Ramos (cell line): ENCODE measurements at regions not wholly inside any gene's neighbourhood (a gene's known extent, or its start where the extent isn't known, plus 50 kb on each side); places are given as distances from the start of the nearest gene placed in this dataset.
"Not testable (repeated sequence)": the region's sequence is repeated elsewhere in the genome, so short reads cannot be mapped to it uniquely, and the experiment has no call there.

ENCODE experiments used
- in situ Hi-C: fragments of 300-500 bp; cut with MboI; formaldehyde crosslinking; loops from one replicate; pipeline ENCODE4 v1.14.3; 2022; ENCODE audit warnings: low sequenced_read_pairs; ENCODE audit not compliant: unreplicated experiment

DNA sequence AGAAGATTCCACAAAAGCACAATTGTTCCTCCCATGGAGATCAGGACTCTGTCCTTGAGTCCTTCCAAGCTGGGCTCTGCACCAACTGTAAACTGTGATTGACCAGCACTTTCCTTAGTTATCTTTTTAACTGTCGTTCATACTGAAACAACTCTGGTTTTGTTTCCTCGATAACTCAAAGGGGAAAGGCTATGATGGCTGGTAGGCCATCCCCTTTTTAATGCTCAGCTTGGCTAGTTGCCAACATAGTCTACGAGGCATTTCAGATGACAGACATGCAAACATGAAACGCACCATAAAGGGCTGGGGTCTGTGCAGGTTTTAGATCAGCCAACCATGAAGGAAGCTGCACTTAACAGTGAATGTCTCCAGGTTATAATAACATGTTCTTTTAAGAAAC, 497.1 kb upstream of the ARID1B start:
- in situ Hi-C loops, result loop anchor here (25.0 kb wide), 1 partner anchor 407 kb away; no protein-coding TSS in a partner anchor

DNA sequence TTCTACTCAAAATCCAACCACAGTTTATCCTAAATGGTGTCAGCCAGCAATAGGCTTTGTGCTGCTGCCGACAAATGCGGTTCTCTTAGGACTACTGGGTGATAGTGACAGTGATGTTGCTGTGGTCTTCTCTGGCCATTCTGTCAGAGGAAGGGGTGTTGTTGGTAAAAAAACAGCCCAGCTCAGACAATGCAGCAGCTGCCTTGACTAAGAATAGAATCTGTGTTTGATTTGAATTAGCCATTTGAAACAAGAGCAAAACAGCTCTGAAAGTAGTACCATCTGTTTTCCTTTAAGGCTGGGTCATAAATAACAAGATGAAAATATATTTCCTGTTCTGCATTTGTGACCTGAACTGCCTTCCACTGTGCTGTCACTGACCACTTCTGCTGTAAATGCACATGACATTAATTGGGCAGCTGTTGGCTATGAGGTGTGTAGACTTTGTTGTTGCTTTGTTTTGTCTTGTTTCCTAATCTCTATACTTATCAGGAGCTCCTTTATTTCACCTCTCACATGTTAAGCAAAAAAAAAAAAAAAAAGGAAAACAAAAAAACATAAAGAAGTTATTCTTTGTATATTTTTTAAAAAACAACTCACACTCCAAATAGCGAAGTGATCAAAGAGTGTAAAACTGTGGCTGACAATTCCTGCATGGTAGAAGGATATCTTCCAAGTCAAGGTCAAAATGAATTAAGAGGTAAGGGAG, 497.8 kb upstream of the ARID1B start:
- in situ Hi-C loops, result loop anchor here (25.0 kb wide), 1 partner anchor 408 kb away; no protein-coding TSS in a partner anchor

DNA sequence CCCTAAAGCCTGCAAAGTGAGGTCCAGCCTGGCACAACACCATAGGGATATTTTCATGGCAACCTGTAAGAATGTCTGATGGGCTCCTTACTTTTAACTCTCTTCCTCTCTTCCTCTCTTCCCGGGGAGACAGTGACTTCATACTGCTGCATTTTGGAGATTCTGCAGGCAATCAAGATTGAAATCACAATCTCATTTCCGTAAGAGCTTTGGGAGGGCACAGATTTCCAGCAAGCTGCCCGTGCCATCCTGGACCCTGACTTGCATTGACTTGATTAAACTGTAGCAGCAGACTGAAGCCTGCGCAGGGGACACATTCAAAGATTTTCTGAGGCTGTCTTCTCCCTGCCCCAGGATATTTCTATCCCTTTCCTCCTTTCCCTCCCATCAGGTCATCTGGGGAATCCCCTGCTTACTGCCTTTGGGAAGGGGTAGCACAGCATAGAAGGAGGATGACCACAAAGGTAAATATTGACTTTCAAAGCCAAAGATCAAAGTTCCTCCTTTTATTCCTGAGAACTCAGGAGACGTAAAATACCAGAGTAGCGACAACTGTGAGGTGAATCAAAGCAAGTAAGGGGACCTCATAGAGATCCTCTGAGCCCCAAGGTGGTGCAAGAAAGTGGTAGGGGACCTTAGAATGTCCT, 504.0 kb upstream of the ARID1B start:
- in situ Hi-C loops, result no loop called here

DNA sequence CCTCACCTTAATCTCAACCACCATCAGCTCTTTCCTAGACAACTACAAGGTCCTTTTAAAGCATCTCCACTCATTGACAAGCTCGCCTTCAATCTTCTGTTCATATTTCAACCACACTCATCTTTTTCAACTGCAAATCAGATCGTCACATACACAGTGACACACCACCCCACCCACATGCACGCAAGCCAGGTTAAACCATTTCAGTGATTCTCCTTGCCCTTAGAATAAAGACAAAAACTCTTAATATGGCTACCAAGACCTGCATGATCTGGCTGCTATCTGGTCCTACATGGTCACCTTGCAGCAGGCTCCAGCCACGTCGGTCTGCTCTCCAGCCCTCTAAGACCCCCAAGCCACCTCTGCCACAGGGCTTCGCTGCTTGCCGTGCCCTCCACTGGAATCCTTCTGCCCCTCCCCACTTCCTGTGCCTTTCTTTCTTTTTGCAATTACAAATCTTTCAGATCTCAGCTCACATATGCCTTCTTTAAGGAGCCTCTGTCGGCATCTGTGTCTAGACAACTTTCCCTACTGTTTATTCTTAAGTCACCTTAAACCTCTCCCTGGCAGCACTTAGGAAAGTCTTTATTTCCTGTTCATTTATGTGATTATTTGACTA, 507.3 kb upstream of the ARID1B start:
- in situ Hi-C loops, result no loop called here

DNA sequence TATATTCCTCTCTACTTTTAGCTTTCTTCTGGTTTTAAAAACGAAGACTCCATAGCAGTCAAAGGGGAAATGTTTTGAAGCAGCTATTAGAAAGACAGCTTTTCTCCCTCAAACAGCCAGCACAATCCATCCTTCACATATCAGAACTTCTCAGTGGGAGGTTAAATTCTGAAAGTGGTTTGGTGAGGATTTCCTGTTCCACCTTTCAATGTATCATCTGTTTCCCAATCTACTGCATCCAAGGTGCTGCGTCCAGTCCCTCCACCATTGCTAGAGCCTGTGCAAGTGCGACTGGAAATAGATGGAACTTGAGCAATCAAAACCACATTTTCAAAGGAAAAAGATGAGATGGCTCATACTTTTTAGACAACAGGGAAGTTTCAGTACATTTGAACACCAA, 508.3 kb upstream of the ARID1B start:
- in situ Hi-C loops, result no loop called here

DNA sequence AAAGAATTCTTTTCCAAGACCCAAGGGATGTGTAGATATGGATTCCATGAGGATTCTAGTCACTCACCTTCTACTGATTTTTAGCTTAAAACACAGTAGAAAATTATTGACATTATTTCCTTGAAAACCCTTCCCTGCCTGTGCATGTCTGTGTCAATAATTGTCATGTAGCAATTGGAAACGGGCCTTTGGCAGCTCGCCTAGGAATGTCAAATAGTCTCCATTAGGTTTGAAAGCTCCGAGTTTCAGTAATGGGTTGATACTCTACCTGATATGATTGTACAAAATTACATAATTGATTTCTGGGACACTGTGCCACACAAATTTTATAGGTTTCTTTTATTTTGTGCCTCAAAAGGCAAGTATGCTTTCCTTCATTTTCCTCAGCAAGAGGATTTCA, 515.2 kb upstream of the ARID1B start:
- in situ Hi-C loops, result no loop called here

DNA sequence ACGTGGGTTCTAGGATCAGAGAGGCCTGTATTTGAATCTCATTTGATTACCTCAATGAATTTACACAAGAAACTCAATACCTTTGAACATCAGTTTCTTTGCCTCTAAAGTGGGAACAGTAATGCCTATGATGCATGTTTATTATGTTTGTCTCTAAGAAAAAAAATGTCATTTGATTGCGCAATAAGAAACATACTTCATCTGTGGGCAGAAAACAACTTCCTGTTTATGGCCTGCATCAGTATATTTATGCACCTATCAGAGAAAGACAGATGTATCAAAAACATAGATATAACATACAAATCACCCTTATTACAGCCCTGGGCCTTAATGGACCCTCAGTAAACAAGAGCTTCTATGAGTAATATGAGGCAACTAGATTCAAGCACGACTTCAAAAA, 516.4 kb upstream of the ARID1B start:
- in situ Hi-C loops, result no loop called here

DNA sequence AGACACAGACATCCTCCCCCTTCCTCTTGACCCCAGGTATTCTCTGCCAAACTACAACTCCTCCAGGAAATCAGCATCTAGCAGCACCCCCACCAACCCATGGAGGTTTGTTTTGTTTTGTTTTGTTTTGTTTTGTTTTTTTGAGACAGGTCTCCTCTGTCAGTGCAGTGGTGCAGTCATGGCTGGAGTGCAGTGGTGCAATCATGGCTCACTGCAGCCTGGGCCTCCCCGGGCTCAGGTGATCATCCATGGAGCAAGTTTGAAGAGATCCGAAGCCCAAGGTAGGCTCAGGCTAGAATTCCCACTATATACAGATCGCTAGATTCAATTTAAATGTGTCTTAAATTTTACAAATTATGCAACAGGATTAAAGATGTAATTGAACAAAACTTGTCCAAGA, 518.2 kb upstream of the ARID1B start:
- in situ Hi-C loops, result no loop called here

DNA sequence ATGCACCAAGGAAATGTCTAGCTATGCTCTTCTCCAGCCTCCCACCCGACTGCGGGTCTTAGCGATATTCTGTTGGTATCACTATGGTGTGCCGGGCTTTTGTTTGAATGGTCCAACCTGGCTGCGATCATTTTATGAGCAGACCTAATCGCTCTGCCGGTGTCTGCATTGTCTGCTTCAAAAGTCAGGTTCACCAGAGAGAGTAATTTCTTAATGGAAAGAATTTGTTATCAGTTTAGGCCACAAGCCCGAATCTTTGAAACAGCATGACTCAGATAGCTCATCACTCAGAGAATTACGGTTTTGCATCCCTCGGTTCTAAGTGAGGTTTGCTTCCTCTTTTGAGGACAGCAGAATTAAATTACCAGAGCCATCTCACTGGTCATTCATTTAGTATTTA, 521.0 kb upstream of the ARID1B start:
- in situ Hi-C loops, result no loop called here

DNA sequence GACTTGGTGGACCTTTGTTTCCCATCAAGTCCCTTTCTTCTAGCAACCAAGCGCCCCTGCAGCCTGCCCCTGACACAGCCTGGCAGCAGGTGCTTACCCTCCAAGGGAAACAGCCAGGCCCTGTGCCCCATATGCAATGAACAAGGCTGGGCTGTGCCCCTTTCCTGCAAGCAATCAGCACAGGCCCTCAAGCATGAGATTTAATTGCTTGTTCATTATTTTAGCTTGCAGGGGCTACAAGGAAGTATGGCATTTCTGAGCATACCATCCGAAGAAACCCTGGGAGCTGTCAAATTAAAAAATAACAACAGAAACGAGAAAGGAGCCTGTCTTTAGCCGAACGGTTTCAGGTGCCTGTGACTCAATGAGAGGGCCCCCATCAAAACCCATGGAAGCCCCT, 522.9 kb upstream of the ARID1B start:
- in situ Hi-C loops, result no loop called here

DNA sequence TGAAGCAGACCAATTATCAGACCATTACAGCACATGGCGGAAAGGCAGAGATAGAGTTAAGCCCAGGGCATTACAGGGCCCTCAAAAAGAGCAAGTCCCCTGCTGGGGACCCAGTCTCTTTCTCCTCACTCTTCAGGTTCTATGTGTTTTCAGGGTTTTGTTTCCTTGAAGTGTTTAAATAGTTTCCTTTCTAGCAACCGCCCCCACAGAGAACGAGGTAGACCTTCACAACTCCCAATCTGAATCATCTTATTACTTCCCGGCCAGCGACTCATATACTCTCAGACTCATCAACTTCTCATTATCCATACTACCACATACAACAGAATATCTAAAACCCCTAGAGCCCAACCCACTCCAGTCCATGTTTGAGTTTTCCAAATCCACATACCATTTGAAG, 526.6 kb upstream of the ARID1B start:
- in situ Hi-C loops, result no loop called here

DNA sequence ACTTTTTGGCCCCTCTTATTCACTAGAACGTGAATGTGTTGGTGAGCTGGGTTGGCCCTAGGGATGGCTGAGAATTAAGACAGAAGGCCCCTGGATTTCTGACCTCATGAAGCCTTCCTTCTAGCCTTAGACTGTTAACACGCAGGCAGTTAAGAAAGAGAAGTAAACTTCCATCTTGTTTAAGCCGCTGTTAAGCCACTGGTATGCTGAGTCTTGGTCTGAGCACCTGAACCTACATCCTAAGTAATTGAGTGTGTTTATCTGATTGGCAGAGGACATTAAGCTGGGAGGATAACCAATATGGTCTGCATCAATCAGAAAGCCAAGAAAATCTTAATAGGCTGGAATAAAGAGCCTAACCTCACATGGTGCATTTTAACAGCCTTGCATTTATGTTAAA, 535.0 kb upstream of the ARID1B start:
- in situ Hi-C loops, result no loop called here

DNA sequence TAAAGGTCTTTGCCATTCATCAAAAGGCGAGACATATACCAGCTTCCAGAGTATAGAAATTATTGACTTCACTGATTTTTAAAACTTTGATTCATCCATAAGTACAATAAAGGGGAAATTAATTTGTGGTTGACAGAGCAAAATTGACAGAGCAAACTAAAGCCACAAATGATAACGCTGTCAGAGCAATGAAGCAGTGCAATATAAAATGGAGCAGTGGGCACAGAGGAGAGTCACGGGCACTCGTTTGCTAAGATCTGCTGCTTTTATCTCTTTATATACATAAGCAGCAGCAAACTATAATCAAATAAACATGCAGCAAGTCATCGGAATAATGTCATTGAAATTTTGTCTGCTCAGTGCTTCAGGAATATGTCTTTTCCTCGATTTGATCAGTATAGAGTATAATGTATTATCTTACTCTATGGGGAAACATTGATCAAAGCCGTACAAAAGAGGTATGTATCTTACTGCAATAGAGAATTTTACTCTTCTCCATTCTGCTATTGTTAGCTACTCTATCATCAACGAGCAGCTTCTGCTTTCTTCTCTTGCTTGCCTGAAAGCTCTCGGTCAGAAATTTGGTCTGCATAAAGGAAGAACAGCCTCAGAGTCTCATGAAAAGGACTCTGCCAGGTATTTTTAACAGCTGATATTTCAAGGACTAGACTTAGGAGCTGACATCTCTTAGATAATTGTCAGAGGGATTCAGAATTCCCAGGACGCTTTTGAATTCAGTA, 546.0 kb upstream of the ARID1B start:
- in situ Hi-C loops, result no loop called here

DNA sequence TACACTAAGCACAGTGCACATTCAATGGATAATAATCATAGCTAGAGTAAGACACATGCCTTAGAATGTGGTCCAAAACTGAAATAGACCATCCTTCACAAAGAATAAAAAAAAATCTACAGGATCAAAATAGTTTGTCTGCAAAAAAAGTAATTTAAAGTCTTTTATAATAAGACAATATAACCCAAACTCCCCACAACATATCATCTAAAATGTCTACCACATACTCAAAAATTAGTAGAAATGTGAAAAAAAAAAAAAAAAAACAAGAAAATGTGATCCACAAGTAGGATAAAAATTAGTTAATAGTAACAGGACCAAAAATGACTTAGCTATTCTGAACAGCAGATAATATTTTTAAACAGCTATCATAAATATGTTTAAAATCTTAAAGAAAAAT, 557.2 kb upstream of the ARID1B start:
- in situ Hi-C loops, result no loop called here

DNA sequence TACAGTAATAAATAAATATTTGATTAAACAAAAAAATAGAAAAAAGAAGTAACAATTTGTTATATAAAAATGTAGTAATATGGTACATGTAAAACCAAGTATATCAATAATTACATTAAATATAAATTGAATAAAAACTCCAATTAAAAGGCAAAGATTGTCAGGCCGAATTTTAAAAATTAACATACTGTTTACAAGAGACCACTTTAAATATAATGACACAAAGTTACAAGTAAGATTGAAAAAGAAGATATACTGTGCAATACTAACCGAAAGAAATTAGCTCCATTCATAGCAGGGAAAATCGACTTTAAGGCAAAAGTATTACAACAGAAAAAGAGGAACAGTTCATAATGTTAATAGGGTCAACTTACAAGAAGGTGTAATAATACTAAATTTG, 571.5 kb upstream of the ARID1B start:
- in situ Hi-C loops, result no loop called here

DNA sequence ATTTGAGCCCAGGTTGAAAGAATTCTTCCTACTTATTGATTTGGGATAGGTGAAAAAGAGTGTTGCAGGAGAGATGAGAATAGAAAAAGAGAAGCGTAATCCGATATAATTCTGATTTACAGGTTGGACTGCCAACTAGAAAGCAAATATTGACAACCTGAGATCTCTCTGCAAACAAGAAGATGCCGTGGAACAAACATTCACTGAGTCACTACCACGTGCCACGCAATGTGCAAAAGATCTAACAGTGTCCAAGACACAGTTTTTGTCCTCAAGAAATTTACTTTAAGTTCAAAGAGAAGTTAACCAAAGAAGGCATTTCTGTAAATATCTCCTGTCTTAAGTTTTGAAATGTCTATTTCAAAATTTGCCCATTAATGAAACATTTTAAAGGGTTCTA, 578.0 kb upstream of the ARID1B start:
- in situ Hi-C loops, result no loop called here

DNA sequence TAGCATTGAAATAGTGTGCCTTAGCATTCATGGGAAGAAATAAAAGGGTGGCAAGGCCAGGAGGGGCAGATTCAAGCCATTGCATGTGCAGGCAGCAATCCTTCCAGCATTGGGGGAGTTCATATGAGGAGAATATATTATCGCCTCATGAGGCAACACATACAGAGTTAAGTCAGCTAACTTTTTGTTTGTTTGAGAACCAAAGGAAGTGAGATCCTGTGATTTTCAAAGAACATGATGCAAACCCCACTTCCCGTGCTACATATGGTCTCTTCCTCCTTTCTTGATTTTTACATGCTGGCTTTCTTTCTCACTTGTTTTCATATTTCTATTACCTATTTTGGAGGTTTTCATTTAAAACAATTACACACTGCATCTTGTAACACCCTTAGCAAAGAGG, 579.7 kb upstream of the ARID1B start:
- in situ Hi-C loops, result no loop called here

DNA sequence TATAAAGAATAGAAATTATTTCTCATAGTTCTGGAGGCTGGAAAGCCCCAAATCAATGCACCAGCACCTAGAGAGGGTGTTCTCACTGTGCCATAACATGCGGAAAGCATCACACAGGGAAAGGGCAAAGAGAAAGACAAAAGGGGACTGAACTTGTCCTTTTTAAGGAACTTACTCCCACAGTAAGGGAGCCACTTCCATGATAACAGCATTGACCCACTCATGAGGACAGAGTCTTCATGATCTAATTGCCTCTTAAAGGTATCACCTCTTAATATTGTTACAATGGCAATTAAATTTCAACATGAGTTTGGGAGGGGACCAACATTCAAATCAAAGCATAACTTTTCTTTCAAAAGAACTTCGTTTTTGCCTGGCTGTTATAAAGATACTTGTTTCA, 582.2 kb upstream of the ARID1B start:
- in situ Hi-C loops, result no loop called here

DNA sequence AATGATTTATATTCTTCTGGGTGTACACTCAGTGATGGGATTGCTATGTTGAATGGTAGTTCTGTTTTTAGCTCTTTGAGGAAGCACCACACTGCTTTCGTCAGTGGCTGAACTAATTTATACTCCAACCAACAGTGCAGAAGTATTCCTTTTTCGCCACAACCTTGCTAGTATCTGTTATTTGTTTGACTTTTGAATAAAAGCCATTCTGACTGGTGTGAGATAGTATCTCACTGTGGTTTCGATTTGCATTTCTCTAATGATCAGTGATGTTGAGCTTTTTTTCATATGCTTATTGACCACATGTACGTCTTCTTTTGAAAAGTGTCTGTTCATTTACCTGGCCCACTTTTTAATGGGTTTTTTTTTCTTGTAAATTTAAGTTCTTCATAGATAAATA, 583.8 kb upstream of the ARID1B start:
- in situ Hi-C loops, result no loop called here

DNA sequence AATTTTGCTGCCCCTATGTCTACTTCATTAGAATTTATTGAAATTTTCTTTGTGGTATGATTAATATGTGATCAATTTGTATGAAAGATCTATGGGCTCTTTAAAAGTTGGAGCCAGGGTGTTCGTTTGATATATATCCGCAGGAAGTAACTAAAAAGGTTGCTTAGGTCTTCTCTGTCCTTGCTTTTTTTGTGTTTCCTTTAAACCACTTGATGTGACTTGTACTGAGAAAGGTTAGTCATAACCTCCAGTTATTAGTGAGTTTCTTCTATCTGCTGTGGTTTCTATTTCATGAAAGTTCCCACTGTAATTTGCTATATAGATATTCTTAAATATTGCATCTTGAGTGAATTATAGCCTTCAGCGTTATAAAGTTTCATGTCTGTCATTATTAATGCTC, 585.3 kb upstream of the ARID1B start:
- in situ Hi-C loops, result no loop called here

DNA sequence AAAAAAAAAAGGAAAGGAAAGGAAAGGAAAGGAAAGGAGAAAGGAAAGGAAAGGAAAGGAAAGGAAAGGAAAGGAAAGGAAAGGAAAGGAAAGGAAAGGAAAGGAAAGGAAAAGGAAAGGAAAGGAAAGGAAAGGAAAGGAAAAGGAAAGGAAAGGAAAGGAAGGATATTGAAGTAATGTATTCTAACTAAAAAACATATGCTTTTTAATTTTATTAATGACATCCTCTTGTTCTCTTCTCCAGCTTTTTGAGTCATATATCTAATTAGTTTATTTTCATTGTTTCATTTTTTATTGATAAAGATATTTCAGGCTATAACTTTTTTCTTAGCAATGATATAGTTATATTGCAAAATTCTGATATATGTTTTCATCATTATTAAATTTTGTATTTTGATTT, 585.8 kb upstream of the ARID1B start:
- in situ Hi-C loops, result not testable (repeated sequence)
